H1 (cell line): ENCODE measurements at regions not wholly inside any gene's neighbourhood (a gene's known extent, or its start where the extent isn't known, plus 50 kb on each side); places are given as distances from the start of the nearest gene placed in this dataset.

Experiments
- CTCF ChIA-PET: fragments of 300-600 bp; sonication (Branson Sonifier 250); formaldehyde crosslinking; loops from one replicate; lab custom pipeline; 2021; ENCODE audit not compliant: partially characterized antibody; lab: Charles Lee
- POLR2A ChIA-PET: fragments of 300-600 bp; sonication (Branson Sonifier 250); formaldehyde crosslinking; loops from one replicate; lab custom pipeline; 2021; ENCODE audit warnings: inconsistent platforms; ENCODE audit not compliant: partially characterized antibody; lab: Charles Lee
- DNase-seq, 2 experiments: peaks; one replicate each; pipeline versions ENCODE4 v3.0.0 to v3.0.0-alpha.2; 2010 to 2022; ENCODE audit warnings: low spot score in 2 of 2, low read depth in 1 of 2, mixed read lengths in 1 of 2
- FAIRE-seq: peaks from 2 replicates; lab custom pipeline; 2011; peaks lifted over from hg19 to GRCh38; lab: Jason Lieb, UNC
- H2AFZ ChIP-seq: 2 replicates; pipeline ENCODE4 v1.8.1; 2012; ENCODE audit warnings: low read length, inconsistent platforms
- H2AK5ac ChIP-seq: 2 replicates; pipeline ENCODE4 v1.6.1; 2013; ENCODE audit warnings: low read depth, low read length
- H2BK120ac ChIP-seq: replicated peaks from 2 replicates; pipeline ENCODE3; 2013; ENCODE audit warnings: low read depth, low read length, inconsistent platforms
- H2BK12ac ChIP-seq: 2 replicates; pipeline ENCODE4 v1.6.1; 2013; ENCODE audit warnings: low read depth, low read length
- H2BK15ac ChIP-seq: 2 replicates; pipeline ENCODE4 v1.6.1; 2013; ENCODE audit warnings: low read length
- H2BK20ac ChIP-seq: 2 replicates; pipeline ENCODE4 v1.6.1; 2013; ENCODE audit warnings: low read length
- H2BK5ac ChIP-seq: 2 replicates; pipeline ENCODE4 v1.6.1; 2013; ENCODE audit warnings: low read depth, low read length
- H3K14ac ChIP-seq: 2 replicates; pipeline ENCODE4 v1.6.1; 2013; ENCODE audit warnings: inconsistent platforms; ENCODE audit not compliant: insufficient read length
- H3K18ac ChIP-seq: 2 replicates; pipeline ENCODE4 v1.6.1; 2013; ENCODE audit warnings: low read length; ENCODE audit errors: extremely low read depth
- H3K23ac ChIP-seq: 2 replicates; pipeline ENCODE4 v1.6.1; 2013; ENCODE audit warnings: inconsistent platforms; ENCODE audit not compliant: insufficient read length
- H3K23me2 ChIP-seq: 2 replicates; pipeline ENCODE4 v1.6.1; 2013; ENCODE audit warnings: low read depth, low read length
- H3K27ac ChIP-seq: 2 replicates; pipeline ENCODE4 v1.6.1; 2011; ENCODE audit warnings: low read depth, low read length, inconsistent platforms
- H3K27me3 ChIP-seq, 4 experiments: replicated peaks in 1 of 4; 1 replicate in 1 of 4; 2 replicates in 3 of 4; pipeline versions ENCODE4 v1.6.1 to v1.8.1; 2011 to 2013; ENCODE audit warnings: low read length in 3 of 4, mild to moderate bottlenecking in 3 of 4, inconsistent platforms in 2 of 4, mixed read lengths in 2 of 4, moderate library complexity in 1 of 4; ENCODE audit not compliant: control insufficient read depth in 3 of 4, insufficient read depth in 3 of 4; ENCODE audit errors: extremely low read depth in 1 of 4
- H3K36me3 ChIP-seq, 4 experiments: 2 replicates each; pipeline versions ENCODE4 v1.6.1 to v1.8.1; 2011 to 2013; ENCODE audit warnings: mild to moderate bottlenecking in 4 of 4, low read length in 3 of 4, moderate library complexity in 2 of 4, control low read depth in 1 of 4, inconsistent platforms in 1 of 4; ENCODE audit not compliant: insufficient read depth in 4 of 4, control insufficient read depth in 2 of 4
- H3K4ac ChIP-seq: replicated peaks from 2 replicates; pipeline ENCODE3; 2013; ENCODE audit warnings: low read length, low read depth, mixed read lengths, inconsistent platforms; ENCODE audit not compliant: insufficient read length
- H3K4me1 ChIP-seq, 4 experiments: replicated peaks in 1 of 4; 1 replicate in 1 of 4; 2 replicates in 3 of 4; pipeline versions ENCODE4 v1.6.1 to v1.8.1; 2011 to 2013; ENCODE audit warnings: low read length in 3 of 4, inconsistent platforms in 2 of 4, mixed read lengths in 1 of 4; ENCODE audit not compliant: insufficient read depth in 4 of 4, control insufficient read depth in 3 of 4
- H3K4me2 ChIP-seq, 2 experiments: 2 replicates each; pipeline versions ENCODE4 v1.6.1 to v1.8.1; 2011 to 2013; ENCODE audit warnings: low read depth in 2 of 2, low read length in 2 of 2, control low read depth in 1 of 2, inconsistent platforms in 1 of 2, mild to moderate bottlenecking in 1 of 2; ENCODE audit not compliant: insufficient read depth in 1 of 2
- H3K4me3 ChIP-seq, 4 experiments: fragments of 200-600, 300-600 bp in 1 of 4; sonication (generic), shearing (Covaris generic), sonication (Bioruptor Twin) in 1 of 4; 2 replicates each; pipeline versions ENCODE4 v1.5.1 to v1.8.1; 2011 to 2016; ENCODE audit warnings: low read length in 4 of 4, low read depth in 3 of 4, control low read depth in 2 of 4, inconsistent platforms in 2 of 4, mild to moderate bottlenecking in 2 of 4, mixed read lengths in 1 of 4, moderate library complexity in 1 of 4; ENCODE audit not compliant: insufficient read depth in 2 of 4; ENCODE audit errors: extremely low read depth in 1 of 4
- H3K56ac ChIP-seq: replicated peaks from 2 replicates; pipeline ENCODE3; 2013; ENCODE audit warnings: low read depth, mild to moderate bottlenecking, mixed read lengths, low read length, inconsistent platforms; ENCODE audit not compliant: insufficient read length
- H3K79me1 ChIP-seq: 2 replicates; pipeline ENCODE4 v1.6.1; 2013; ENCODE audit warnings: low read depth, low read length, control low read depth
- H3K79me2 ChIP-seq, 2 experiments: 2 replicates each; pipeline versions ENCODE4 v1.6.1 to v1.8.1; 2012 to 2013; ENCODE audit warnings: low read length in 2 of 2, mild to moderate bottlenecking in 2 of 2, inconsistent platforms in 1 of 2; ENCODE audit not compliant: insufficient read depth in 2 of 2, control insufficient read depth in 1 of 2
- H3K9ac ChIP-seq, 4 experiments: replicated peaks in 1 of 4; 1 replicate in 1 of 4; 2 replicates in 3 of 4; pipeline versions ENCODE4 v1.6.1 to v1.8.1; 2011 to 2013; ENCODE audit warnings: low read depth in 3 of 4, low read length in 3 of 4, control low read depth in 2 of 4, mild to moderate bottlenecking in 2 of 4, moderate library complexity in 2 of 4, inconsistent platforms in 1 of 4; ENCODE audit errors: extremely low read depth in 1 of 4
- H3K9me3 ChIP-seq, 2 experiments: 2 replicates each; pipeline versions ENCODE4 v1.6.1 to v1.8.1; 2012 to 2013; ENCODE audit warnings: mild to moderate bottlenecking in 2 of 2, moderate library complexity in 2 of 2, control low read depth in 1 of 2, inconsistent platforms in 1 of 2, low read depth in 1 of 2, low read length in 1 of 2, mixed read lengths in 1 of 2; ENCODE audit not compliant: insufficient read depth in 2 of 2
- H4K20me1 ChIP-seq, 2 experiments: replicated peaks in 1 of 2; 2 replicates each; pipeline versions ENCODE3 to v1.8.1; 2011 to 2013; ENCODE audit warnings: inconsistent platforms in 2 of 2, low read length in 2 of 2, mild to moderate bottlenecking in 1 of 2; ENCODE audit not compliant: insufficient read depth in 2 of 2, control insufficient read depth in 1 of 2
- H4K5ac ChIP-seq: 2 replicates; pipeline ENCODE4 v1.6.1; 2013; ENCODE audit warnings: low read length, low read depth, mixed read lengths, inconsistent platforms; ENCODE audit not compliant: insufficient read length
- H4K8ac ChIP-seq: 2 replicates; pipeline ENCODE4 v1.8.0; 2013; ENCODE audit warnings: mild to moderate bottlenecking, moderate library complexity, low read length, inconsistent platforms; ENCODE audit not compliant: insufficient read depth; ENCODE audit errors: extremely low read depth
- H4K91ac ChIP-seq: replicated peaks from 2 replicates; pipeline ENCODE3; 2013; ENCODE audit warnings: low read length, mixed read lengths, inconsistent platforms; ENCODE audit not compliant: insufficient read length
- BRCA1 ChIP-seq: IDR thresholded peaks from 2 replicates; pipeline ENCODE4 v1.6.1; 2012; ENCODE audit warnings: low read depth, low read length, improper control_type of control experiment
- CTCF ChIP-seq, 3 experiments: IDR thresholded peaks; 1 replicate in 2 of 3; 2 replicates in 1 of 3; pipeline versions ENCODE4 v1.5.1 to v1.6.1; 2011; ENCODE audit warnings: low read length in 3 of 3, mild to moderate bottlenecking in 3 of 3, inconsistent platforms in 2 of 3, low read depth in 1 of 3, moderate library complexity in 1 of 3; ENCODE audit not compliant: insufficient read depth in 1 of 3; ENCODE audit errors: control extremely low read depth in 1 of 3
- EP300 ChIP-seq, 2 experiments: IDR thresholded peaks; 1 replicate in 1 of 2; 2 replicates in 1 of 2; pipeline ENCODE4 v1.6.1; 2011 to 2012; ENCODE audit warnings: low read depth in 2 of 2, low read length in 2 of 2, mild to moderate bottlenecking in 2 of 2, borderline replicate concordance in 1 of 2, inconsistent platforms in 1 of 2, moderate library complexity in 1 of 2
- KDM5A ChIP-seq: fragments of 200-600 bp; IDR thresholded peaks from 2 replicates; pipeline ENCODE4 v1.7.1; 2012; ENCODE audit warnings: mild to moderate bottlenecking, low read length, inconsistent platforms, mixed read lengths
- RFX5 ChIP-seq: IDR thresholded peaks from 2 replicates; pipeline ENCODE4 v1.6.1; 2011; ENCODE audit warnings: low read depth, low read length, improper control_type of control experiment, borderline replicate concordance
- SIRT6 ChIP-seq: IDR thresholded peaks from one replicate; pipeline ENCODE4 v1.7.1; 2012; ENCODE audit warnings: low read length, inconsistent platforms
- SIX5 ChIP-seq: IDR thresholded peaks from 2 replicates; pipeline ENCODE4 v1.6.1; 2011; ENCODE audit warnings: mild to moderate bottlenecking, low read depth, low read length
- SUZ12 ChIP-seq: fragments of 200-600 bp; sonication (generic); IDR thresholded peaks from 2 replicates; pipeline ENCODE4 v1.6.1; 2012; ENCODE audit warnings: mild to moderate bottlenecking, inconsistent platforms, low read length, moderate library complexity, mixed read lengths
- TAF1 ChIP-seq: IDR thresholded peaks from 2 replicates; pipeline ENCODE4 v1.6.1; 2011; ENCODE audit warnings: mild to moderate bottlenecking, low read depth, low read length
- WGBS, 2 experiments: shearing (Covaris generic) in 1 of 2; methylation state at CpG; one replicate each; pipeline versions ENCODE4 v1.1.6 to v1.1.7; 2013 to 2015; ENCODE audit warnings: low lambda C conversion rate in 2 of 2, mixed read lengths in 2 of 2, inconsistent platforms in 1 of 2, low coverage in 1 of 2, missing lambda C conversion rate in 1 of 2; ENCODE audit not compliant: insufficient replicate concordance in 2 of 2, insufficient coverage in 1 of 2, insufficient read length in 1 of 2; ENCODE audit errors: extremely low coverage in 1 of 2, missing lambda C conversion rate in 1 of 2; 5-methylcytosine and 5-hydroxymethylcytosine counted together

- no peak overlapping the region for H3K27ac ChIP-seq
- peaks cover 0 to 3% (median 0%) of the 10 kb centered on the region in 4 experiments; a peak in 1 of 7 replicates for H3K4me1 ChIP-seq
- no peak overlapping the region for H3K4me2 ChIP-seq
- no peak overlapping the region for H4K5ac ChIP-seq
- no peak overlapping the region for H2BK20ac ChIP-seq
- H3K36me3 ChIP-seq = no peaks in the 10 kb centered on the region
- no peaks in the 10 kb centered on the region for H3K27me3 ChIP-seq
- 94% methylated on average over 9 of the region's 9 CpGs; no CpG with 5 or more reads in 1 of the 2 experiments for WGBS, 2 experiments
- H2BK120ac ChIP-seq = no peak overlapping the region
- no peak for FAIRE-seq
- no peak overlapping the region for H4K91ac ChIP-seq
- no peak overlapping the region for H2BK5ac ChIP-seq
- no peaks in the 10 kb centered on the region for H3K79me2 ChIP-seq
- no peak overlapping the region for H2BK15ac ChIP-seq
- H3K4me3 ChIP-seq = no peak overlapping the region
- H3K79me1 ChIP-seq = no peaks in the 10 kb centered on the region
- no peak overlapping the region for H2AFZ ChIP-seq
- no peak overlapping the region for H3K56ac ChIP-seq
- H3K23me2 ChIP-seq = no peaks in the 10 kb centered on the region
- TF ChIP-seq CTCF (IDR thresholded peaks at IDR 0.05; ENCODE audit: control extremely low read depth in 1 of 3, insufficient read depth in 1 of 3, low read depth in 1 of 3, low read length in 3 of 3) (no peak), KDM5A (no peak), SUZ12 (no peak), SIRT6 (no peak), BRCA1 (no peak), EP300 (IDR thresholded peaks at IDR 0.05; ENCODE audit: borderline replicate concordance in 1 of 2, low read depth in 2 of 2, low read length in 2 of 2) (no peak), RFX5 (no peak), SIX5 (no peak), TAF1 (no peak)
- POLR2A ChIA-PET = no interaction called here
- no peaks in the 10 kb centered on the region for H4K20me1 ChIP-seq
- no peak overlapping the region for H2BK12ac ChIP-seq
- no peak overlapping the region for H2AK5ac ChIP-seq
- CTCF ChIA-PET = no interaction called here
- DNase-seq = no peak
- no peaks in the 10 kb centered on the region for H3K9me3 ChIP-seq
- no peak overlapping the region for H3K14ac ChIP-seq
- no peak overlapping the region for H3K4ac ChIP-seq
- no peak overlapping the region for H3K9ac ChIP-seq
- H3K18ac ChIP-seq = no peak overlapping the region
- no peak overlapping the region for H4K8ac ChIP-seq
- H3K23ac ChIP-seq = no peak overlapping the region
Measured at GRCh38 chr2:8412082-8412481, 269.8 kb upstream of the ID2 start.
